Loucy (cell line): ENCODE measurements at regions not wholly inside any gene's neighbourhood (a gene's known extent, or its start where the extent isn't known, plus 50 kb on each side); places are given as distances from the start of the nearest gene placed in this dataset.

ENCODE experiments used
- H2AFZ ChIP-seq: fragments of 200-600 bp; sonication (generic); 2 replicates; pipeline ENCODE4 v1.6.0; 2016; ENCODE audit warnings: antibody characterized with exemption, mild to moderate bottlenecking, low read length, moderate library complexity
- H3F3A ChIP-seq: fragments of 200-600 bp; 2 replicates; pipeline ENCODE4 v1.6.0; 2016; ENCODE audit warnings: antibody characterized with exemption, low read depth, mild to moderate bottlenecking
- H3K27me3 ChIP-seq: fragments of 200-600 bp; sonication (generic); 2 replicates; pipeline ENCODE4 v1.6.1; 2014; ENCODE audit warnings: low read length, mild to moderate bottlenecking; ENCODE audit not compliant: insufficient read depth, poor library complexity, severe bottlenecking
- H3K36me3 ChIP-seq: fragments of 200-600 bp; sonication (generic); 2 replicates; pipeline ENCODE4 v1.6.1; 2016; ENCODE audit warnings: low read length; ENCODE audit not compliant: insufficient read depth
- H3K4me1 ChIP-seq: fragments of 200-600 bp; sonication (generic); 2 replicates; pipeline ENCODE4 v1.5.1; 2014; ENCODE audit warnings: low read length, mild to moderate bottlenecking; ENCODE audit not compliant: insufficient read depth, poor library complexity, severe bottlenecking
- H3K4me2 ChIP-seq: fragments of 200-600 bp; sonication (generic); 2 replicates; pipeline ENCODE4 v1.6.0; 2014; ENCODE audit warnings: antibody characterized with exemption, low read length, low read depth, mild to moderate bottlenecking; ENCODE audit not compliant: poor library complexity, severe bottlenecking
- H3K4me3 ChIP-seq: fragments of 200-600 bp; sonication (generic); 2 replicates; pipeline ENCODE4 v1.5.1; 2014; ENCODE audit warnings: low read length, mild to moderate bottlenecking, mixed read lengths; ENCODE audit not compliant: poor library complexity, severe bottlenecking
- H3K79me2 ChIP-seq: fragments of 200-600 bp; sonication (generic); 2 replicates; pipeline ENCODE4 v1.6.1; 2014; ENCODE audit warnings: low read length; ENCODE audit not compliant: insufficient read depth
- H3K9ac ChIP-seq: fragments of 200-600 bp; sonication (generic); 2 replicates; pipeline ENCODE4 v1.6.0; 2014; ENCODE audit warnings: mild to moderate bottlenecking, low read depth, low read length, moderate library complexity; ENCODE audit not compliant: poor library complexity, severe bottlenecking
- H3K9me2 ChIP-seq: fragments of 200-600 bp; sonication (generic); replicated peaks from 2 replicates; pipeline ENCODE4 v1.6.1; 2016; ENCODE audit warnings: low read depth, low read length, mixed read lengths
- H3K9me3 ChIP-seq: fragments of 200-600 bp; sonication (generic); 2 replicates; pipeline ENCODE4 v1.6.1; 2014; ENCODE audit warnings: mild to moderate bottlenecking, antibody characterized with exemption, low read length, low read depth; ENCODE audit not compliant: insufficient read depth
- H4K20me1 ChIP-seq: fragments of 200-600 bp; sonication (generic); 2 replicates; pipeline ENCODE4 v1.6.0; 2014; ENCODE audit warnings: antibody characterized with exemption, low read length, mild to moderate bottlenecking; ENCODE audit not compliant: insufficient read depth, poor library complexity, severe bottlenecking
- CTCF ChIP-seq: fragments of 200-600 bp; sonication (generic); conservative IDR thresholded peaks from 2 replicates; pipeline ENCODE4 v1.5.1; 2014; ENCODE audit warnings: mild to moderate bottlenecking, antibody characterized with exemption, low read length
- EZH2phosphoT487 ChIP-seq: fragments of 200-600 bp; IDR thresholded peaks from 2 replicates; pipeline ENCODE4 v1.6.1; 2018; ENCODE audit warnings: antibody characterized with exemption, mild to moderate bottlenecking, moderate library complexity, borderline replicate concordance

GRCh38 chr7:125512373-125512772, 582.7 kb upstream of the POT1 start:
- H2AFZ ChIP-seq, result no peak overlapping the region
- H3K36me3 ChIP-seq, result no peaks in the 10 kb centered on the region
- TF ChIP-seq CTCF (no peak), EZH2phosphoT487 (no peak)

GRCh38 chr7:125511310-125511709, 581.7 kb upstream of the POT1 start:
- TF ChIP-seq CTCF, result no peak
- TF ChIP-seq EZH2phosphoT487, result no peak
- no peak overlapping the region for H3K4me3 ChIP-seq
- no peaks in the 10 kb centered on the region for H3K4me1 ChIP-seq
- H3K9me3 ChIP-seq, result no peaks in the 10 kb centered on the region
- no peaks in the 10 kb centered on the region for H4K20me1 ChIP-seq
- no peaks in the 10 kb centered on the region for H3K27me3 ChIP-seq
- no peak overlapping the region for H2AFZ ChIP-seq
- no peak overlapping the region for H3K4me2 ChIP-seq
- no peaks in the 10 kb centered on the region for H3F3A ChIP-seq
- no peaks in the 10 kb centered on the region for H3K79me2 ChIP-seq
- H3K9me2 ChIP-seq, result no peaks in the 10 kb centered on the region
- H3K9ac ChIP-seq, result no peak overlapping the region
- no peaks in the 10 kb centered on the region for H3K36me3 ChIP-seq

More at GRCh38 chr7:125512373-125512772, 582.7 kb upstream of the POT1 start:
- H3K4me3 ChIP-seq, result no peak overlapping the region
- no peak overlapping the region for H3K9ac ChIP-seq
- no peaks in the 10 kb centered on the region for H4K20me1 ChIP-seq
- H3K27me3 ChIP-seq, result no peaks in the 10 kb centered on the region
- no peaks in the 10 kb centered on the region for H3K79me2 ChIP-seq
- H3K9me2 ChIP-seq, result no peaks in the 10 kb centered on the region
- no peaks in the 10 kb centered on the region for H3F3A ChIP-seq
- H3K4me2 ChIP-seq, result no peak overlapping the region
- H3K9me3 ChIP-seq, result no peaks in the 10 kb centered on the region
- no peaks in the 10 kb centered on the region for H3K4me1 ChIP-seq

- H3K36me3 ChIP-seq, result no peaks in the 10 kb centered on the region
- no peaks in the 10 kb centered on the region for H3K4me1 ChIP-seq
- H3K9me3 ChIP-seq, result no peaks in the 10 kb centered on the region
- no peaks in the 10 kb centered on the region for H4K20me1 ChIP-seq
- H3K9ac ChIP-seq, result no peak overlapping the region
- no peak overlapping the region for H3K4me2 ChIP-seq
- H3K9me2 ChIP-seq, result no peaks in the 10 kb centered on the region
- no peaks in the 10 kb centered on the region for H3K27me3 ChIP-seq
- no peak overlapping the region for H2AFZ ChIP-seq
- no peak overlapping the region for H3K4me3 ChIP-seq
- no peaks in the 10 kb centered on the region for H3F3A ChIP-seq
- TF ChIP-seq EZH2phosphoT487 (no peak), CTCF (no peak)
- no peaks in the 10 kb centered on the region for H3K79me2 ChIP-seq
Measured at GRCh38 chr7:125506331-125506730, 576.7 kb upstream of the POT1 start.
